ENCODE measurements at regions not wholly inside any gene's neighbourhood (a gene's known extent, or its start where the extent isn't known, plus 50 kb on each side); places are given as distances from the start of the nearest gene placed in this dataset.

GRCh38 chr2:128724972-128725371 lies 406.3 kb upstream of the HS6ST1 start:
- no peak for TF ChIP-seq CTCF (IDR thresholded peaks at IDR 0.05)
- no peak for TF ChIP-seq POLR2A (IDR thresholded peaks at IDR 0.05)

Measured in thyroid gland (tissue), 4 donors.